ENCODE measurements at regions not wholly inside any gene's neighbourhood (a gene's known extent, or its start where the extent isn't known, plus 50 kb on each side); places are given as distances from the start of the nearest gene placed in this dataset.

- Histone ChIP-seq H3K23ac (ENCODE audit: low read depth, low read length, poor library complexity) (peak overlapping the region; percentile 34), H3K4me3 (ENCODE audit: low read length in 2 of 2) (no peak overlapping the region), H3K27me3 (ENCODE audit: control insufficient read depth in 3 of 3, insufficient read depth in 3 of 3, low read depth in 1 of 3, low read length in 3 of 3) (peaks cover 0 to 5% (median 0%) of the 10 kb centered on the region in 3 experiments), H2AK5ac (ENCODE audit: low read depth, low read length) (peak overlapping the region; percentile 94), H3K9ac (ENCODE audit: low read depth, low read length, poor library complexity) (peak overlapping the region; percentile 64), H2BK120ac (ENCODE audit: low read depth, low read length) (no peak overlapping the region), H4K91ac (ENCODE audit: low read depth, low read length, poor library complexity) (no peak overlapping the region), H2AFZ (ENCODE audit: low read length) (no peak overlapping the region), H3K4me2 (ENCODE audit: insufficient read depth, low read length, poor library complexity, severe bottlenecking) (no peak overlapping the region), H4K8ac (ENCODE audit: low read depth, low read length) (no peak overlapping the region), H3K9me3 (replicated peaks in 1 of 2; ENCODE audit: control insufficient read depth in 2 of 2, insufficient read depth in 1 of 2, low read depth in 1 of 2, low read length in 2 of 2) (peaks cover 8 to 9% of the 10 kb centered on the region in 2 donors), H3K4me1 (ENCODE audit: control insufficient read depth in 2 of 2, insufficient read depth in 1 of 2, low read depth in 1 of 2, low read length in 2 of 2) (no peaks in the 10 kb centered on the region), H3K14ac (ENCODE audit: low read length) (peak overlapping the region; percentile 31), H2BK15ac (ENCODE audit: low read length) (peak overlapping the region; percentile 83), H3K36me3 (replicated peaks in 1 of 2; ENCODE audit: control insufficient read depth in 2 of 2, insufficient read depth in 2 of 2, low read length in 2 of 2) (no peaks in the 10 kb centered on the region), H2BK12ac (ENCODE audit: low read length) (peak overlapping the region; percentile 98), H3K18ac (ENCODE audit: low read length) (peak overlapping the region; percentile 89), H2BK5ac (ENCODE audit: low read length) (peak overlapping the region; percentile 83), H3K4ac (ENCODE audit: low read length) (no peak overlapping the region), H3K27ac (replicated peaks; ENCODE audit: low read length) (no peak overlapping the region), H3K79me1 (ENCODE audit: low read depth, low read length) (no peaks in the 10 kb centered on the region)
- DNase-seq (ENCODE audit: low spot score): no peak
- WGBS, 2 donors (ENCODE audit: extremely low coverage in 2 of 2, insufficient read length in 2 of 2, insufficient replicate concordance in 1 of 2): no CpG with 5 or more reads among the region's 8 CpGs
Observed at GRCh38 chr2:240226672-240227537, 86.4 kb upstream of the OTOS start.

DNA sequence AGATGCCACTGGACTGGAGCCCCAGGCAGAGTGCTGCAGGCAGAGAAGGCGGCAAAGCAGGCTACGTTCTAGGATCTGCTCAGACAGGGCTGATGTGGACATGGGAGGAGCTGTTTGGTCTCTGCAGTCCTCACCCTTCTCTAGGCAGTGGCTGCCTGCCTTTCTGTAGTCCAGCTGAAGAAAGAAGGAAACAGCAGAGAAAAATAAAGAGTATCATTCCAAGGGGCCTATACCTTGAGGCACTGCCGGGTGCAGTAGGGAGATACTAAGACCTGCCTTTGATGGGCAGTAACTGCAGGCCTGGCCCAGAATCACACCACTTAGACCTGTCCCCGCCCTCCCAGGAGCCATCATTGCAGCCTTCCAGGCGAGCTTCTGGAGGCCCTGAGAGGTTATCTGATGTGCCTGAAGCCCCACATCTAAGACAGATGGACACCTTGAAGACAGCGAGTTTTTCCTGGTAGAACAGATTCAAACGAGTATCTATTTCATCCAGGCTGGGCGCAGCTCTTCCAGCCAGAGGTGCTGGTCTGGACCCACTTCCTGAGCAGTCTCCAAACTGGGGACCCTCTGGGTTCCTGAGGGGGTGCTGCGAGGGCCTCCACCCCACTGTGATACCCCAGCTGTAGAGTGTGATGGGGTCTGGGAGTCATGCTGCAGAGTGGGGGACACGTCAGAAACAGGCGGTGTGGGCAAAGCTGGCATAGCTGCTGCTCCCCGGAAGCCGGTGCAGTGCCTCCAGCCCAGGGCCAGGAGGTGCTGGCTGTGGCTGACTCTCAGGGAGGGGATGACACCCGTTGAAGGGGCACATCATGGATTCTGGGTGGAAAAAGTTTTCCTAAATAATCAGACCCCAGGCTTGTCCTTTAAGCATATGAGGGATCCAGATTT is 87.3 kb upstream of the OTOS start:
- Histone ChIP-seq H3K18ac (ENCODE audit: low read length) (peak overlapping the region; percentile 89), H3K9ac (ENCODE audit: low read depth, low read length, poor library complexity) (no peak overlapping the region), H3K4ac (ENCODE audit: low read length) (no peak overlapping the region), H3K4me1 (ENCODE audit: control insufficient read depth in 2 of 2, insufficient read depth in 1 of 2, low read depth in 1 of 2, low read length in 2 of 2) (no peaks in the 10 kb centered on the region), H4K8ac (ENCODE audit: low read depth, low read length) (no peak overlapping the region), H3K79me1 (ENCODE audit: low read depth, low read length) (no peaks in the 10 kb centered on the region), H3K36me3 (replicated peaks in 1 of 2; ENCODE audit: control insufficient read depth in 2 of 2, insufficient read depth in 2 of 2, low read length in 2 of 2) (no peaks in the 10 kb centered on the region), H2AK5ac (ENCODE audit: low read depth, low read length) (peak overlapping the region; percentile 81), H3K9me3 (replicated peaks in 1 of 2; ENCODE audit: control insufficient read depth in 2 of 2, insufficient read depth in 1 of 2, low read depth in 1 of 2, low read length in 2 of 2) (peaks cover 8 to 9% of the 10 kb centered on the region in 2 donors), H3K27me3 (ENCODE audit: control insufficient read depth in 3 of 3, insufficient read depth in 3 of 3, low read depth in 1 of 3, low read length in 3 of 3) (peaks cover 0 to 5% (median 0%) of the 10 kb centered on the region in 3 experiments), H4K91ac (ENCODE audit: low read depth, low read length, poor library complexity) (no peak overlapping the region), H3K14ac (ENCODE audit: low read length) (peak overlapping the region; percentile 31), H3K4me3 (ENCODE audit: low read length in 2 of 2) (no peak overlapping the region), H3K23ac (ENCODE audit: low read depth, low read length, poor library complexity) (peak overlapping the region; percentile 34), H2BK120ac (ENCODE audit: low read depth, low read length) (no peak overlapping the region), H2BK15ac (ENCODE audit: low read length) (peak overlapping the region; percentile 83), H3K4me2 (ENCODE audit: insufficient read depth, low read length, poor library complexity, severe bottlenecking) (no peak overlapping the region), H2BK5ac (ENCODE audit: low read length) (peak overlapping the region; percentile 83), H2BK12ac (ENCODE audit: low read length) (no peak overlapping the region), H2AFZ (ENCODE audit: low read length) (no peak overlapping the region), H3K27ac (replicated peaks; ENCODE audit: low read length) (no peak overlapping the region)
- no CpG with 5 or more reads among the region's 14 CpGs for WGBS, 2 donors (ENCODE audit: extremely low coverage in 2 of 2, insufficient read length in 2 of 2, insufficient replicate concordance in 1 of 2)
- no peak for DNase-seq (ENCODE audit: low spot score)

DNA sequence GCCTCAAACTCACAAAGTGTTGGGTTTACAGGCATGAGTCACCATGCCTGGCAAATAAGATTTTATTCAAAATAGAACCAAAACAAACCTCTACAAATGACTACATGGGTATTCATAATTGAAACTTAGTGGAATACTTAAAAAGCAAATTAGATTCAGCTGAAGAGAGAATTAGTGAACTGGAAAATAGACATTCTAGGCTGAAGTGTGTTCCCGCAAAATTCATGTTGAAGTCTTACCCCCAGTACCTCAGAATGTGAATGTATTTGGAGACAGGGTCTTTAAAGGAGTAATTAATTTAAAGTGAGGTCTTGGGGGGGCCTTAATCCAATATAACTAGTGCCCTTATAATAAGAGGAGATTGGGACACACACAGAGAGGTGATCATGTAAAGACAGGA is 88.5 kb upstream of the OTOS start:
- no peak overlapping the region for H3K4me2 ChIP-seq (ENCODE audit: insufficient read depth, low read length, poor library complexity, severe bottlenecking)
- H3K4me1 ChIP-seq (ENCODE audit: control insufficient read depth in 2 of 2, insufficient read depth in 1 of 2, low read depth in 1 of 2, low read length in 2 of 2): peaks cover 0 to 2% of the 10 kb centered on the region in 2 donors
- H3K14ac ChIP-seq (ENCODE audit: low read length): no peak overlapping the region
- H3K18ac ChIP-seq (ENCODE audit: low read length): no peak overlapping the region
- H2BK120ac ChIP-seq (ENCODE audit: low read depth, low read length): no peak overlapping the region
- no peak overlapping the region for H3K4ac ChIP-seq (ENCODE audit: low read length)
- H3K4me3 ChIP-seq (ENCODE audit: low read length in 2 of 2): no peak overlapping the region
- no CpG with 5 or more reads among the region's 1 CpG for WGBS, 2 donors (ENCODE audit: extremely low coverage in 2 of 2, insufficient read length in 2 of 2, insufficient replicate concordance in 1 of 2)
- H3K27me3 ChIP-seq (ENCODE audit: control insufficient read depth in 3 of 3, insufficient read depth in 3 of 3, low read depth in 1 of 3, low read length in 3 of 3): peaks cover 0 to under 1% (median 0%) of the 10 kb centered on the region in 3 experiments
- DNase-seq (ENCODE audit: low spot score): no peak
- no peaks in the 10 kb centered on the region for H3K36me3 ChIP-seq (replicated peaks in 1 of 2; ENCODE audit: control insufficient read depth in 2 of 2, insufficient read depth in 2 of 2, low read length in 2 of 2)
- no peak overlapping the region for H2AFZ ChIP-seq (ENCODE audit: low read length)
- H4K91ac ChIP-seq (ENCODE audit: low read depth, low read length, poor library complexity): no peak overlapping the region
- H3K9me3 ChIP-seq (replicated peaks in 1 of 2; ENCODE audit: control insufficient read depth in 2 of 2, insufficient read depth in 1 of 2, low read depth in 1 of 2, low read length in 2 of 2): peaks cover 8 to 9% of the 10 kb centered on the region in 2 donors
- H3K27ac ChIP-seq (replicated peaks; ENCODE audit: low read length): no peak overlapping the region
- H2BK15ac ChIP-seq (ENCODE audit: low read length): no peak overlapping the region
- no peak overlapping the region for H3K23ac ChIP-seq (ENCODE audit: low read depth, low read length, poor library complexity)
- no peak overlapping the region for H2BK5ac ChIP-seq (ENCODE audit: low read length)
- no peak overlapping the region for H4K8ac ChIP-seq (ENCODE audit: low read depth, low read length)
- no peak overlapping the region for H2AK5ac ChIP-seq (ENCODE audit: low read depth, low read length)
- no peak overlapping the region for H3K9ac ChIP-seq (ENCODE audit: low read depth, low read length, poor library complexity)
- no peak overlapping the region for H2BK12ac ChIP-seq (ENCODE audit: low read length)
- H3K79me1 ChIP-seq (ENCODE audit: low read depth, low read length): no peaks in the 10 kb centered on the region
